GM19438 (cell line): ENCODE measurements at regions not wholly inside any gene's neighbourhood (a gene's known extent, or its start where the extent isn't known, plus 50 kb on each side); places are given as distances from the start of the nearest gene placed in this dataset.
"Not testable (repeated sequence)": the region's sequence is repeated elsewhere in the genome, so short reads cannot be mapped to it uniquely, and the experiment has no call there.

Experiments
- ATAC-seq: cut with Tn5 transposase; IDR thresholded peaks from one replicate; pipeline ENCODE4 v1.9.1; 2021; ENCODE audit warnings: low read depth; ENCODE audit not compliant: unreplicated experiment

- no peak for ATAC-seq
Measured at GRCh38 chr2:72078773-72079172, 68.9 kb downstream of the CYP26B1 start.

GRCh38 chr2:72077702-72078169 is 69.9 kb downstream of the CYP26B1 start:
- no peak for ATAC-seq

GRCh38 chr2:72073373-72073772 is 74.3 kb downstream of the CYP26B1 start:
- ATAC-seq, result not testable (repeated sequence)

- not testable (repeated sequence) for ATAC-seq
Measured at GRCh38 chr2:72064197-72064596, 83.5 kb downstream of the CYP26B1 start.

GRCh38 chr2:72062336-72062735 is 85.3 kb downstream of the CYP26B1 start:
- ATAC-seq, result no peak

- no peak for ATAC-seq
Measured at GRCh38 chr2:72057308-72057707, 90.4 kb downstream of the CYP26B1 start.

- ATAC-seq, result no peak
Measured at GRCh38 chr2:72051971-72052505, 95.6 kb downstream of the CYP26B1 start.

- ATAC-seq, result no peak
Measured at GRCh38 chr2:72051204-72051603, 96.5 kb downstream of the CYP26B1 start.

- no peak for ATAC-seq
Measured at GRCh38 chr2:72050734-72051133, 96.9 kb downstream of the CYP26B1 start.

- no peak for ATAC-seq
Measured at GRCh38 chr2:72048881-72049477, 98.7 kb downstream of the CYP26B1 start.

GRCh38 chr2:72043985-72044384 is 103.7 kb downstream of the CYP26B1 start:
- ATAC-seq, result no peak

GRCh38 chr2:72041638-72042111 is 106.0 kb downstream of the CYP26B1 start:
- ATAC-seq, result no peak

GRCh38 chr2:72040629-72041571 is 106.8 kb downstream of the CYP26B1 start:
- no peak for ATAC-seq

- ATAC-seq, result no peak
Measured at GRCh38 chr2:72038524-72038923, 109.1 kb downstream of the CYP26B1 start.

GRCh38 chr2:72037261-72037666 is 110.4 kb downstream of the CYP26B1 start:
- ATAC-seq, result no peak

GRCh38 chr2:72036595-72036994 is 111.1 kb downstream of the CYP26B1 start:
- no peak for ATAC-seq

- no peak for ATAC-seq
Measured at GRCh38 chr2:72036173-72036545, 111.5 kb downstream of the CYP26B1 start.

GRCh38 chr2:72035518-72036172 is 112.0 kb downstream of the CYP26B1 start:
- no peak for ATAC-seq

- no peak for ATAC-seq
Measured at GRCh38 chr2:72034353-72035095, 113.1 kb downstream of the CYP26B1 start.

- ATAC-seq, result no peak
Measured at GRCh38 chr2:72033636-72034035, 114.0 kb downstream of the CYP26B1 start.
